ENCODE measurements at regions not wholly inside any gene's neighbourhood (a gene's known extent, or its start where the extent isn't known, plus 50 kb on each side); places are given as distances from the start of the nearest gene placed in this dataset.

GRCh38 chr12:111224186-111225066, 144.5 kb downstream of the PHETA1 start:
- TF ChIP-seq CTCF (IDR thresholded peaks at IDR 0.05; ENCODE audit: control extremely low read depth in 1 of 3, insufficient read depth in 1 of 3, low read depth in 1 of 3, low read length in 3 of 3), result no peak
- no peak for TF ChIP-seq POLR2A (IDR thresholded peaks at IDR 0.05; ENCODE audit: control extremely low read depth in 1 of 2, low read depth in 2 of 2, low read length in 2 of 2)
- TF ChIP-seq GABPA (IDR thresholded peaks at IDR 0.05; ENCODE audit: borderline replicate concordance, insufficient read depth, low read length), result no peak
- no peak for TF ChIP-seq EP300 (IDR thresholded peaks at IDR 0.05; ENCODE audit: borderline replicate concordance in 1 of 2, low read depth in 2 of 2, low read length in 2 of 2)
- TF ChIP-seq SRF (IDR thresholded peaks at IDR 0.05; ENCODE audit: low read depth, low read length), result no peak
- no peak for TF ChIP-seq SAP30 (IDR thresholded peaks at IDR 0.05; ENCODE audit: insufficient read depth, insufficient replicate concordance, low read length)
